ENCODE measurements at regions not wholly inside any gene's neighbourhood (a gene's known extent, or its start where the extent isn't known, plus 50 kb on each side); places are given as distances from the start of the nearest gene placed in this dataset.

DNA sequence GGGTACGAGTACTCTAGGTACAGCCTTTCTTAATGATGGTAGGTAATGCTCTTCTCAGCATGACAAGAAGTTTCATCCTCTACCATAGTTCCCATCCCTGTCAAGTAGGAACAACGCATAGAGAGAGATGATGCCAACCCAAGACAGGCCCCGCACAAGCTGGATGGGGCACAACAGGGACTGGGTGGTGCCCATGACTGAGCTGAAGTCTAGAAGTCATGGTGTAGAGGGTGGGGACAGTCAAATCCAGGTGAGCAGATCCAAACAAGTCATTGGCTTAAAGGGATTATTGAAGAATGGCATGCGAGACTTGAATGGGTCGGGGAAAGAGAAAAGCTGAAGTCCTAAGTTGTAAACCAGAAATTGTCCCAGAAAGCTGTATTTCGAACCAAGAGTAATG is 84.2 kb upstream of the MDM1 start:
- TF ChIP-seq, protein P1, sequence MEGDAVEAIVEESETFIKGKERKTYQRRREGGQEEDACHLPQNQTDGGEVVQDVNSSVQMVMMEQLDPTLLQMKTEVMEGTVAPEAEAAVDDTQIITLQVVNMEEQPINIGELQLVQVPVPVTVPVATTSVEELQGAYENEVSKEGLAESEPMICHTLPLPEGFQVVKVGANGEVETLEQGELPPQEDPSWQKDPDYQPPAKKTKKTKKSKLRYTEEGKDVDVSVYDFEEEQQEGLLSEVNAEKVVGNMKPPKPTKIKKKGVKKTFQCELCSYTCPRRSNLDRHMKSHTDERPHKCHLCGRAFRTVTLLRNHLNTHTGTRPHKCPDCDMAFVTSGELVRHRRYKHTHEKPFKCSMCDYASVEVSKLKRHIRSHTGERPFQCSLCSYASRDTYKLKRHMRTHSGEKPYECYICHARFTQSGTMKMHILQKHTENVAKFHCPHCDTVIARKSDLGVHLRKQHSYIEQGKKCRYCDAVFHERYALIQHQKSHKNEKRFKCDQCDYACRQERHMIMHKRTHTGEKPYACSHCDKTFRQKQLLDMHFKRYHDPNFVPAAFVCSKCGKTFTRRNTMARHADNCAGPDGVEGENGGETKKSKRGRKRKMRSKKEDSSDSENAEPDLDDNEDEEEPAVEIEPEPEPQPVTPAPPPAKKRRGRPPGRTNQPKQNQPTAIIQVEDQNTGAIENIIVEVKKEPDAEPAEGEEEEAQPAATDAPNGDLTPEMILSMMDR (conservative IDR thresholded peaks at IDR 0.05; ENCODE audit: low read depth, low read length), result no peak
- TF ChIP-seq EZH2 (IDR thresholded peaks at IDR 0.05; ENCODE audit: low read length, unreplicated experiment), result no peak
- TF ChIP-seq EZH2phosphoT487 (IDR thresholded peaks at IDR 0.05; ENCODE audit: borderline replicate concordance, low read length), result no peak
